Stimulated activated memory B cell treated with anti-CD40 and anti-IgM and Interleukin-4, amounts not matched to agents 10 μg/mL and 1 μg/mL and 100 μg/mL, for 72 hours (primary cell): ENCODE measurements at regions not wholly inside any gene's neighbourhood (a gene's known extent, or its start where the extent isn't known, plus 50 kb on each side); places are given as distances from the start of the nearest gene placed in this dataset.
"Not testable (repeated sequence)": the region's sequence is repeated elsewhere in the genome, so short reads cannot be mapped to it uniquely, and the experiment has no call there.

Experiments used
- ATAC-seq: fragments of 150-1000 bp; cut with Tn5 transposase; 2 replicates; pipeline ENCODE4 v1.10.0; 2021
- H3K27ac Mint-ChIP-seq: one replicate; pipeline ENCODE4 v1.8.0; 2022; ENCODE audit warnings: mild to moderate bottlenecking, mixed read lengths
- H3K27me3 Mint-ChIP-seq: one replicate; pipeline ENCODE4 v1.8.0; 2022; ENCODE audit warnings: mixed read lengths
- H3K36me3 Mint-ChIP-seq: one replicate; pipeline ENCODE4 v1.8.0; 2022; ENCODE audit warnings: mixed read lengths
- H3K4me1 Mint-ChIP-seq: one replicate; pipeline ENCODE4 v1.8.0; 2022; ENCODE audit warnings: mixed read lengths
- H3K4me3 Mint-ChIP-seq: one replicate; pipeline ENCODE4 v1.8.0; 2022; ENCODE audit warnings: mild to moderate bottlenecking, moderate library complexity, mixed read lengths
- H3K9me3 Mint-ChIP-seq: one replicate; pipeline ENCODE4 v1.8.0; 2022; ENCODE audit warnings: mixed read lengths

GRCh38 chr6:51005779-51006178, 187.1 kb downstream of the TFAP2B start:
- ATAC-seq = no peak
- H3K27me3 Mint-ChIP-seq = no peaks in the 10 kb centered on the region
- no peak overlapping the region for H3K27ac Mint-ChIP-seq
- no peaks in the 10 kb centered on the region for H3K36me3 Mint-ChIP-seq
- peaks cover 6% of the 10 kb centered on the region for H3K4me1 Mint-ChIP-seq
- no peak overlapping the region for H3K4me3 Mint-ChIP-seq
- peaks cover 5% of the 10 kb centered on the region for H3K9me3 Mint-ChIP-seq

- Mint-ChIP-seq H3K27ac (no peak overlapping the region), H3K4me3 (no peak overlapping the region), H3K4me1 (peaks cover 6% of the 10 kb centered on the region), H3K36me3 (no peaks in the 10 kb centered on the region), H3K27me3 (no peaks in the 10 kb centered on the region), H3K9me3 (peaks cover 5% of the 10 kb centered on the region)
- no peak for ATAC-seq
These were observed 188.6 kb downstream of the TFAP2B start for GRCh38 chr6:51007237-51007636.

- not testable (repeated sequence) for H3K4me1 Mint-ChIP-seq, H3K27me3 Mint-ChIP-seq, ATAC-seq, H3K4me3 Mint-ChIP-seq, H3K36me3 Mint-ChIP-seq, H3K9me3 Mint-ChIP-seq, H3K27ac Mint-ChIP-seq
These were observed 190.0 kb downstream of the TFAP2B start for GRCh38 chr6:51008693-51009092.

- no peaks in the 10 kb centered on the region for H3K27me3 Mint-ChIP-seq
- ATAC-seq = no peak
- H3K4me3 Mint-ChIP-seq = no peak overlapping the region
- H3K27ac Mint-ChIP-seq = no peak overlapping the region
- H3K4me1 Mint-ChIP-seq = peaks cover 6% of the 10 kb centered on the region
- no peaks in the 10 kb centered on the region for H3K36me3 Mint-ChIP-seq
- H3K9me3 Mint-ChIP-seq = peaks cover 2% of the 10 kb centered on the region
These were observed 194.7 kb downstream of the TFAP2B start for GRCh38 chr6:51013376-51013775.

- Mint-ChIP-seq H3K4me1 (no peaks in the 10 kb centered on the region), H3K4me3 (no peak overlapping the region), H3K36me3 (no peaks in the 10 kb centered on the region), H3K9me3 (no peaks in the 10 kb centered on the region), H3K27ac (no peak overlapping the region), H3K27me3 (no peaks in the 10 kb centered on the region)
- no peak for ATAC-seq
These were observed 196.7 kb downstream of the TFAP2B start for GRCh38 chr6:51015394-51015793.

- Mint-ChIP-seq H3K4me1 (no peaks in the 10 kb centered on the region), H3K4me3 (no peak overlapping the region), H3K36me3 (no peaks in the 10 kb centered on the region), H3K9me3 (no peaks in the 10 kb centered on the region), H3K27ac (no peak overlapping the region), H3K27me3 (no peaks in the 10 kb centered on the region)
- ATAC-seq = no peak
These were observed 197.8 kb downstream of the TFAP2B start for GRCh38 chr6:51016489-51016888.

- Mint-ChIP-seq H3K4me3 (no peak overlapping the region), H3K9me3 (no peaks in the 10 kb centered on the region), H3K27me3 (no peaks in the 10 kb centered on the region), H3K4me1 (no peaks in the 10 kb centered on the region), H3K27ac (no peak overlapping the region), H3K36me3 (no peaks in the 10 kb centered on the region)
- no peak for ATAC-seq
These were observed 201.1 kb downstream of the TFAP2B start for GRCh38 chr6:51019806-51020205.

- Mint-ChIP-seq H3K9me3 (no peaks in the 10 kb centered on the region), H3K4me1 (no peaks in the 10 kb centered on the region), H3K4me3 (no peak overlapping the region), H3K36me3 (no peaks in the 10 kb centered on the region), H3K27ac (no peak overlapping the region), H3K27me3 (no peaks in the 10 kb centered on the region)
- no peak for ATAC-seq
These were observed 202.5 kb downstream of the TFAP2B start for GRCh38 chr6:51021171-51021570.

- H3K9me3 Mint-ChIP-seq = no peaks in the 10 kb centered on the region
- no peaks in the 10 kb centered on the region for H3K4me1 Mint-ChIP-seq
- ATAC-seq = no peak
- H3K36me3 Mint-ChIP-seq = no peaks in the 10 kb centered on the region
- H3K4me3 Mint-ChIP-seq = no peak overlapping the region
- no peaks in the 10 kb centered on the region for H3K27me3 Mint-ChIP-seq
- no peak overlapping the region for H3K27ac Mint-ChIP-seq
These were observed 205.5 kb downstream of the TFAP2B start for GRCh38 chr6:51024126-51024525.

- no peak overlapping the region for H3K4me3 Mint-ChIP-seq
- H3K27me3 Mint-ChIP-seq = no peaks in the 10 kb centered on the region
- no peaks in the 10 kb centered on the region for H3K36me3 Mint-ChIP-seq
- H3K9me3 Mint-ChIP-seq = no peaks in the 10 kb centered on the region
- ATAC-seq = no peak
- H3K4me1 Mint-ChIP-seq = no peaks in the 10 kb centered on the region
- no peak overlapping the region for H3K27ac Mint-ChIP-seq
These were observed 206.6 kb downstream of the TFAP2B start for GRCh38 chr6:51025082-51025777.

GRCh38 chr6:51027283-51028065, 208.8 kb downstream of the TFAP2B start:
- ATAC-seq = no peak
- no peak overlapping the region for H3K27ac Mint-ChIP-seq
- peaks cover under 1% of the 10 kb centered on the region for H3K9me3 Mint-ChIP-seq
- no peaks in the 10 kb centered on the region for H3K36me3 Mint-ChIP-seq
- no peak overlapping the region for H3K4me3 Mint-ChIP-seq
- H3K27me3 Mint-ChIP-seq = no peaks in the 10 kb centered on the region
- no peaks in the 10 kb centered on the region for H3K4me1 Mint-ChIP-seq

- Mint-ChIP-seq H3K27me3 (no peaks in the 10 kb centered on the region), H3K36me3 (no peaks in the 10 kb centered on the region), H3K4me1 (no peaks in the 10 kb centered on the region), H3K4me3 (no peak overlapping the region), H3K9me3 (peaks cover 3% of the 10 kb centered on the region), H3K27ac (no peak overlapping the region)
- ATAC-seq = no peak
These were observed 209.6 kb downstream of the TFAP2B start for GRCh38 chr6:51028276-51028675.

- no peaks in the 10 kb centered on the region for H3K36me3 Mint-ChIP-seq
- no peak for ATAC-seq
- H3K4me1 Mint-ChIP-seq = no peaks in the 10 kb centered on the region
- H3K27ac Mint-ChIP-seq = no peak overlapping the region
- H3K4me3 Mint-ChIP-seq = no peak overlapping the region
- no peaks in the 10 kb centered on the region for H3K27me3 Mint-ChIP-seq
- peaks cover 6% of the 10 kb centered on the region for H3K9me3 Mint-ChIP-seq
These were observed 210.9 kb downstream of the TFAP2B start for GRCh38 chr6:51029561-51029960.

GRCh38 chr6:51045548-51045947, 226.9 kb downstream of the TFAP2B start:
- no peaks in the 10 kb centered on the region for H3K9me3 Mint-ChIP-seq
- H3K4me1 Mint-ChIP-seq = no peaks in the 10 kb centered on the region
- no peaks in the 10 kb centered on the region for H3K27me3 Mint-ChIP-seq
- H3K36me3 Mint-ChIP-seq = no peaks in the 10 kb centered on the region
- H3K4me3 Mint-ChIP-seq = no peak overlapping the region
- no peak overlapping the region for H3K27ac Mint-ChIP-seq
- ATAC-seq = no peak

GRCh38 chr6:51049288-51049982, 230.8 kb downstream of the TFAP2B start:
- Mint-ChIP-seq H3K27me3 (no peaks in the 10 kb centered on the region), H3K4me3 (no peak overlapping the region), H3K4me1 (no peaks in the 10 kb centered on the region), H3K36me3 (no peaks in the 10 kb centered on the region), H3K9me3 (no peaks in the 10 kb centered on the region), H3K27ac (no peak overlapping the region)
- no peak for ATAC-seq
